ENCODE measurements at regions not wholly inside any gene's neighbourhood (a gene's known extent, or its start where the extent isn't known, plus 50 kb on each side); places are given as distances from the start of the nearest gene placed in this dataset.
A peak's percentile ranks its signal among the peaks of the same experiment; 100 is the strongest.

DNA sequence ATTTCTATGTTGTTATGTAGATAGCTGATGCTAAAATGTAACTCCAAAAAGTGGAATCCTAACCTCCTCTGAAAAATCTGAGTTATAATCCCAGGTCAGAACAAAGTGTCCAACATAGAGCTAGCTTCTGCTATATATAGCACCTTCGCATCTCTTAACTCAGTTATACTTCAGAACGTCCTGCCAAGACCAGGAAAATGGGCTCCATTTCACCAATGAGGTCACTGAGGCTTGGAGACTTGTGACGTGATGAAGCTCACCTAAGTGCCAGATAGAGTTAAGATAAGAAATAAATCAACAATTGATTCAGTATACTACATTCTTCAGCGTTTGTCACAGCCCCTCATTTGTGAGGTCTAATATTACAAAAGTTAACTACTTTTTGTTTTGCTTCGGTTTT, 88.8 kb downstream of the KCTD12 start:
- DNase-seq (no peak), ATAC-seq (no peak)
- TF ChIP-seq, protein P1, sequence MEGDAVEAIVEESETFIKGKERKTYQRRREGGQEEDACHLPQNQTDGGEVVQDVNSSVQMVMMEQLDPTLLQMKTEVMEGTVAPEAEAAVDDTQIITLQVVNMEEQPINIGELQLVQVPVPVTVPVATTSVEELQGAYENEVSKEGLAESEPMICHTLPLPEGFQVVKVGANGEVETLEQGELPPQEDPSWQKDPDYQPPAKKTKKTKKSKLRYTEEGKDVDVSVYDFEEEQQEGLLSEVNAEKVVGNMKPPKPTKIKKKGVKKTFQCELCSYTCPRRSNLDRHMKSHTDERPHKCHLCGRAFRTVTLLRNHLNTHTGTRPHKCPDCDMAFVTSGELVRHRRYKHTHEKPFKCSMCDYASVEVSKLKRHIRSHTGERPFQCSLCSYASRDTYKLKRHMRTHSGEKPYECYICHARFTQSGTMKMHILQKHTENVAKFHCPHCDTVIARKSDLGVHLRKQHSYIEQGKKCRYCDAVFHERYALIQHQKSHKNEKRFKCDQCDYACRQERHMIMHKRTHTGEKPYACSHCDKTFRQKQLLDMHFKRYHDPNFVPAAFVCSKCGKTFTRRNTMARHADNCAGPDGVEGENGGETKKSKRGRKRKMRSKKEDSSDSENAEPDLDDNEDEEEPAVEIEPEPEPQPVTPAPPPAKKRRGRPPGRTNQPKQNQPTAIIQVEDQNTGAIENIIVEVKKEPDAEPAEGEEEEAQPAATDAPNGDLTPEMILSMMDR (IDR thresholded peaks at IDR 0.05), result no peak
- no peak for TF ChIP-seq POLR2A (IDR thresholded peaks at IDR 0.05)
- Histone ChIP-seq H3K4me1 (no peaks in the 10 kb centered on the region), H3K4me3 (no peak overlapping the region), H3K27me3 (no peaks in the 10 kb centered on the region), H3K36me3 (replicated peaks in 1 of 2; ENCODE audit: insufficient read depth in 1 of 2, low read depth in 2 of 2) (no peaks in the 10 kb centered on the region), H3K9me3 (no peaks in the 10 kb centered on the region), H3K27ac (no peak overlapping the region)
- intact Hi-C loops (cut with DNase I), result no loop called here
- WGBS, 2 donors, result 45 to 52% methylated on average over 5 of the region's 5 CpGs

DNA sequence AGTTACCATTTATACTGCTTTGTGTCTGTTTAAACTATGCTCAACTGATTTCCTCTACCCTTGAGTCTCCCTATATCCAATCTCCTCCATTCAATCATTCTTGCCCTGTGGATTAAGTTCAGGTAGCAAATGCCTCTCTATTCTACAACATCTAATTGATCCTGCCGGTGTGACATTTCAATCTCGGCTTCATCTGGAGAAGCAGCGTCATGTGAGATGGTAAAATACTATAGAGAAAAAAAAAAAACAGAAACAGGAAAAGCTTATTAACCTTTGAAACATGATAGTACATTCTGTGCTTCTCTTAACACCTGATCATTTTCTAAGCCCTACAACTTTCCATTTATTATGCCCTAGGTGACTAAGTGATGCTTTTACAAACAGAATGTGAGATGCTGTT, 89.4 kb downstream of the KCTD12 start:
- ATAC-seq, result no peak
- Histone ChIP-seq H3K36me3 (replicated peaks in 1 of 2; ENCODE audit: insufficient read depth in 1 of 2, low read depth in 2 of 2) (no peaks in the 10 kb centered on the region), H3K27ac (no peak overlapping the region), H3K4me3 (no peak overlapping the region), H3K9me3 (no peaks in the 10 kb centered on the region), H3K4me1 (no peaks in the 10 kb centered on the region), H3K27me3 (no peaks in the 10 kb centered on the region)
- WGBS, 2 donors, result 62 to 71% methylated on average over 3 of the region's 3 CpGs
- TF ChIP-seq, protein P1 (IDR thresholded peaks at IDR 0.05), result no peak
- TF ChIP-seq POLR2A (IDR thresholded peaks at IDR 0.05), result no peak
- DNase-seq, result no peak
- intact Hi-C loops (cut with DNase I), result no loop called here

DNA sequence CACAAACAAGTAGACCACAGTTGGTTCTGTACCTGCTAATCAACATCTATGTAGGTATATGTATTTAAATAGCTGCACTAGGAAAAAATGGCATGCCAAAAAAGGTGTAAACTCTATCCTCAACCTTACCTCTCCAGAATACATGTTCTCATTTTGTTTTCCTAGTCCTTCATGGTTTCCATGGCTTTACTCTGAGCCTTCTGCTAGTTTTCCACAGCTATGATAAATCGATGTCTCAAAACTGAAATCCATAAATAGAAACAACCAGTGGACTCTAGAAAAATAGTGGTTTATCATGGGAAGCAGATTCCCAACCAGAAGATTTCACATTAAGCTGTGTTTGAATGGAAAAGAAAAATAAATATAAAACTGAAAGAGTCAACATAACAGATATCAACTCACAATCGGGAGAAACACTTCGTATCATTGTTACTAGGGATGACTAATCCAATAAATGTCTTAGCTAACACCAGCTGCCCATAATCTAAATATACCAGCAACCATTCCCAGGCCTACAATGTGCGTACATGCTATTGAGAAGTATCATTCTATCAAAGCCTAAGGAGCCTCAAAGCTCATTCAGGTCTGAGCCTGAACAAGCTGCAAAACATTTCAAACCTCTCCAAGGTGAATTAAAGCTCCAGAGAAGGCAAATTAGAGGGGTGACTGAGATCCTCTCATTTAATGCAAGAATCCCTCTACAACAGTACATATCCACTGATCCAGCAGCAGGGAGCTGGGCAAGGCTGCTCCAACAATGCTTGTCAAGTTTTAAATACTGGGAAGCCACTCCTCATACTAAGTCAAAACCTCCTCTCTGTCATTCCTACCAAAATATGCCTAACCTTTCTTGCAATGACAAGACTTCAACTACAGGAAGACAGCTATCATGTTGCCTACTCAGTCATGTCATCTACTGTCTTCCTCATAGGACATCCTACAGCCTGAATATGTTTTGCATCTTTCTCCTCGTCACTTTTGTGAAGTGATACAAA, 90.2 kb downstream of the KCTD12 start:
- intact Hi-C loops (cut with DNase I), result no loop called here
- ATAC-seq, result peak; percentile 54
- Histone ChIP-seq H3K36me3 (replicated peaks in 1 of 2; ENCODE audit: insufficient read depth in 1 of 2, low read depth in 2 of 2) (no peaks in the 10 kb centered on the region), H3K4me3 (no peak overlapping the region), H3K27me3 (no peaks in the 10 kb centered on the region), H3K27ac (no peak overlapping the region), H3K9me3 (no peaks in the 10 kb centered on the region), H3K4me1 (no peaks in the 10 kb centered on the region)
- WGBS, 2 donors, result 45 to 47% methylated on average over 5 of the region's 5 CpGs
- TF ChIP-seq POLR2A (IDR thresholded peaks at IDR 0.05), result no peak
- TF ChIP-seq, protein P1 (IDR thresholded peaks at IDR 0.05), result no peak
- DNase-seq, result no peak

DNA sequence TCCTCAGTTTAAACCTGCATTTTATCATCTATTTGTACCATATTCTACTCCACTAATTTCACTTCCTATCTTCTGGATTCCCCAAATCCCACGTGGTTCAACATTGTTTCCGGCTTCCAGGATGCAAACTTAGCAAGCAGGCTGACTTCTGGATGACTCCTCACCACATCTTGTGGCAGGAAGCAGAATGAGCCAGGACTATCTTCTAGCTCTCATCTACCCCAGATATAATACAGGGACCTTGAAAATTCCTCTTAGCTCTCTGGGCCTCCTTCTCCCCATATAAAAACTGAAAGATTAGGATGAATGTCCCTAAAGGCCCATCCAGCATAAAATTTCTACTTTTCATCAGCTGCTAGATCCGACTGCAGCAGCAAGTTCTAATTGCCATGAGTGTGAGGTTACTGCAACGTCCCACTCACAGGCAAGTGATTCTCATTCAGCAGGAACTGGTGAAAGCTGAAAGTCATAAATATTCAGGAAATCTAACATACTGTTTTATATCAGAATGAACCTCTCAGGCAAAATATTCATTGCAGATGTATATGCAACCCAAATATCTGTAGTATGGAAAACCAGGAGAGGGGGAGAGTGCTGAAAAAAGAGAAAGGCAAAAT, 93.4 kb downstream of the KCTD12 start:
- Histone ChIP-seq H3K27me3 (no peaks in the 10 kb centered on the region), H3K27ac (no peak overlapping the region), H3K4me3 (no peak overlapping the region), H3K9me3 (no peaks in the 10 kb centered on the region), H3K36me3 (replicated peaks in 1 of 2; ENCODE audit: insufficient read depth in 1 of 2, low read depth in 2 of 2) (no peaks in the 10 kb centered on the region), H3K4me1 (no peaks in the 10 kb centered on the region)
- peak in 2 of 4 donors; percentile 13 to 37 for DNase-seq
- TF ChIP-seq POLR2A (IDR thresholded peaks at IDR 0.05), result no peak
- TF ChIP-seq, protein P1 (IDR thresholded peaks at IDR 0.05), result no peak
- peak; percentile 33 for ATAC-seq
- WGBS, 2 donors, result 49 to 57% methylated on average over 4 of the region's 4 CpGs
- intact Hi-C loops (cut with DNase I), result no loop called here

Data from body of pancreas (tissue), 4 donors.